ENCODE measurements at regions not wholly inside any gene's neighbourhood (a gene's known extent, or its start where the extent isn't known, plus 50 kb on each side); places are given as distances from the start of the nearest gene placed in this dataset.
A peak's percentile ranks its signal among the peaks of the same experiment; 100 is the strongest.
"Not testable (repeated sequence)": the region's sequence is repeated elsewhere in the genome, so short reads cannot be mapped to it uniquely, and the experiment has no call there.

DNA sequence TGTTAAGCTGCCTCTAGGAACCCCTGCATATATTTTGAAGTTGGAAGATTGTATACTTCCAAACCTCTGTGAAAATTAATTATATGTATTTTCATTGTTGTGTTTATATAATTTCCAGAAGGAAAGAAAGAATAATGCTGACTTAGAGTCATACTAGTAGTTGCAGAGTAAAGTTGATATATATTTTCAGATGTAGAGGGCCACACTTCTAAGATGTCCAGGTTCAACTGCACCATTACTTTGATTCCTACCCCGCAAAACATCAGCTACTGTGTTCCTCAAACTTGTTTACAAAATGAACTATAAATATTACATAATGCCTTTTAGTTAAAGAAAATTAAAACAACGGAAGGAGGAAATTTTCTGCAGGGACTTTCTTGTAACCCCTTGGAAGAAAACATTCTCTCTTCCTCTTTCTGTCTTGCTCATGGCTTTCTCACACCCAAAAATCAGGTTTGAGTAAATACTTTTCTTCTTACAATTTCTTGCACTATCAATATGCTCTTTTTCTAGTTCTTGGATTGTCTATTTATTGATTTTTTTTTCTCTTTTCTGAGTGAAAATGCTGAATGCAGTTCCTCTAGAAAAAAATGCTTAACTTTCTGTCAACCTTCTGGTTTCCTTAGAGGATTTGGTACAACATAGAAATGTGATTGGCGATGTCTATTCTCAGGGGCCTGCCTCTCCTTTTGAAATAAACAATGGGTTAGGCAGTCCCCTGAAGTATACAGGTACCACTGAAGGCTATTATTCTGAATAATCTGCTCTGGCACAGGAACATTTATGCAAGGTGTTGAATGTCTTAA lies 867.8 kb downstream of the TTLL7 start:
- no peak for DNase-seq (ENCODE audit: low read depth)

DNA sequence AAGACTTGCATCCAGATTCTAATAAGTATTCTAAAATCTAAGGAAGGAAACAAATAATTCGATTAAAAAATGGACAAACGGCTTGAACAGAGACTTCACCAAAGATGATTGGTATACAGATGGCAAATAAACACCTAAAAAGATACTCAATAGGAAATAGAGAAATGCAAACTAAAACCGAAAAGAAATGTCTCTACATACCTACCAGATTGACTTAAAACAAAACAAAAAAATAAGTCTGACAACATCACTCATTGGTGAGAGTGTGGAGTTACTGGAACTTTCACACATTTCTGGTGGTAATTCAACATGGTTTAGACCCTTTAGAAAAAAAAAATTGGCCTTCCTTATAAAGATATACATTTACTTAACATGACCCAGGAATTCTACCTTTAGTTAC lies 869.8 kb downstream of the TTLL7 start:
- DNase-seq (ENCODE audit: low read depth) = no peak

DNA sequence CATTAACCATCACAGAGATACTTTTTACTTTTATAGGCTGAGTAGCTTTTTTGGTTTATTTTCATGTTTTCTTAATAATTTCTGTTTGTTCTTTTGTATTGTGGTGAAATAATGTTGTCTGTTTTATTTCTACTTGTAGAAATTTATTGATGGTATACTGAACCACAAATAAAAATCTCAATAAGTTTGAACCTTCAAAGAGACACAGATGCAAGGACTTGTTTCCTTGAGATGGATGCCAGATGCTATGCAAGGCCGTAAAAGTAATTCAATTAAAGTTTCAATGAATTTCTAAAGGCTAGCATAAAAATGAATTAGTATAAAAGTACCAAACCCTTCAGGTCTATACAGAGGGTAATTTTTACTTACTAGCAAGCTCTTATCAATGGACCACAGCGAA lies 873.5 kb downstream of the TTLL7 start:
- no peak for DNase-seq (ENCODE audit: low read depth)

- DNase-seq (ENCODE audit: low read depth) = no peak
Measured at GRCh38 chr1:83123019-83123418, 875.9 kb downstream of the TTLL7 start.

- DNase-seq (ENCODE audit: low read depth) = no peak
Measured at GRCh38 chr1:83118472-83118871, 880.5 kb downstream of the TTLL7 start.

- not testable (repeated sequence) for DNase-seq (ENCODE audit: low read depth)
Measured at GRCh38 chr1:83117030-83117429, 881.9 kb downstream of the TTLL7 start.

GRCh38 chr1:83115785-83116184 lies 883.1 kb downstream of the TTLL7 start:
- no peak for DNase-seq (ENCODE audit: low read depth)

- no peak for DNase-seq (ENCODE audit: low read depth)
Measured at GRCh38 chr1:83114136-83114834, 884.6 kb downstream of the TTLL7 start.

DNA sequence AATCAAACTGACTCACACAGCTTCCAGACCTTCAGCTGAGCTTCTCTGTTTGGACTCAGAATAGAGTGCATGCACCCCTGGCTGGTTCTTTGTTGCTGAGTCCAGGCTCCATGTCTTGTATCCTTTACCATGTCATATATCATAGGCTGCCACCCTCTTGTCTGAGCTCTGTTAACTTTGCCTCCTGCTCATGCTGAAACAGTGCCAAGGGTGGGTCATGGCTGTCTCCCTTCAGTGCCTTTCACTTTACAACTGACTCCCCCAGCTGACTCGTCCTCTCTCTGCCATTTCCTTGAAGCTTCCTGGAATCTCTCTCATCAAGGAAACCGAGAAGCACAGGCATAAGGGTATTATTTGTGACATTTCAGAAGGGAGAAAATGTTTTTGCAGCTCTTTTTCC lies 885.3 kb downstream of the TTLL7 start:
- no peak for DNase-seq (ENCODE audit: low read depth)

DNA sequence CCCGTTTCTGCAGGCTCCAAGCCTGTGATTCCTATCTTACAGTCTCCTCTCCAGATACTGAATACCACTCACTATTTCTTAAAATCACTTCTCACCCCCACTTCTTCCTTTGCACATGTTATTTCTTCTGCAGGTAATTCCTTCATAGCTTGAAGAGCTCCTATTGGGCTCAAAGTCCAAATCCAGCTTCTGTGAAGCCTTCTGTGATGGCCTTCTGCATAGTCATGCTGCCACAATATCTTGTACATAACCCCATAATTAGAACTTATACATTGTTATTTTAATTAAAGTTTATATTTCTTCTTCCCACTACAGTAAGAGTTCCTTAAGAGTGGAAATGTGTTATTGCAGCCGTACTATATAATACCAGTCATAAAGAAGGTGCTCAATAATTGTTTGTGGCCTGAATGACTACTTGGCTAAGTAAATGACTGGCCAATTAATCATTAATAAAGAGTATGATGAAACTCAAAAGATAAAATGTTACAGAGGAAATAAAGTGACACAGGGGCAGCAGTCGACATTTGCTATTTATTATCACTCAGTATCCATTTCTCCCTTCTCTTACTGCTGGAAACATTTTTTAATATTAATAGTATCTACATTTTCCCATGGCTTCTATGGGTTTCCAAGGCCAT lies 886.6 kb downstream of the TTLL7 start:
- no peak for DNase-seq (ENCODE audit: low read depth)

DNA sequence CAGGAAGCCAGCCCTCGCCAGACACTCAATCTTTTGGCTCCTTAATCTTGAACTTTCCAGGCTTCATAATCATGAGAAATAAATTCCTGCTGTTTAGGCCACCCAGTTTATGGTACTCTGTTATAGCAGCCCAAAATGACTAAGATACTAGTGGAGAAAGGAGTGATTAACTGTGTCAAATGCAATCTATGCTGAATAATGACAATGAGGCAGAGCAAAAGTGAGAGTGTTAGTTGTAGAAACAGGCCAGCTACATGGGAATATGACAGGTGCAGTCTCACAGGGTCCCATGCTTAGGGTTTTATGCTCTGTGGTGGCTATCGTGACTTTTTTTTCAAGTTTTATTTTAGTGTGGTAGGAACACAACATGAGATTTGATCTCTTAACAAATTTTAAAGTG lies 888.8 kb downstream of the TTLL7 start:
- DNase-seq (ENCODE audit: low read depth) = no peak

- no peak for DNase-seq (ENCODE audit: low read depth)
Measured at GRCh38 chr1:83109692-83110091, 889.2 kb downstream of the TTLL7 start.

- no peak for DNase-seq (ENCODE audit: low read depth)
Measured at GRCh38 chr1:83104558-83104957, 894.4 kb downstream of the TTLL7 start.

- no peak for DNase-seq (ENCODE audit: low read depth)
Measured at GRCh38 chr1:83103341-83103740, 895.6 kb downstream of the TTLL7 start.

- DNase-seq (ENCODE audit: low read depth) = peak; percentile 28
Measured at GRCh38 chr1:83102630-83103071, 896.3 kb downstream of the TTLL7 start.

DNA sequence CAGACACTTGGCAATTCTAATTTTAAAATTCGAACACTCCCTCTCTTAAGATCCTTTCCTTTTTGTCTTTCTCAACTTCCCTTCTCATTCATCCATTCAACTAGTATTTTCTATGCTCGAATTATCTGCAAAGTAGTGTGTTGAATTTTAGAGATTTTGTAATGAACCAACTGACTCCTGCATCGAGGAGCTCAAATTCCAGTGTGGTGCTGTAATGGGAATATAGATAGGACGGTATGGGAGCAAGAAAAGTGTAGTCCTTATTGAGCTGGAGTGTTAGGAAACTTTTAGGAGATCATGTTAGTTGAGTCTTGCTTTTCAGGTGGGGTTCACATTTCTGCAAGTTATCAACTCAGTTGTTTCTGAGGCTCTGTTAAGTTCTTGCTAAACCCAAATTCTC lies 897.5 kb downstream of the TTLL7 start:
- no peak for DNase-seq (ENCODE audit: low read depth)

DNA sequence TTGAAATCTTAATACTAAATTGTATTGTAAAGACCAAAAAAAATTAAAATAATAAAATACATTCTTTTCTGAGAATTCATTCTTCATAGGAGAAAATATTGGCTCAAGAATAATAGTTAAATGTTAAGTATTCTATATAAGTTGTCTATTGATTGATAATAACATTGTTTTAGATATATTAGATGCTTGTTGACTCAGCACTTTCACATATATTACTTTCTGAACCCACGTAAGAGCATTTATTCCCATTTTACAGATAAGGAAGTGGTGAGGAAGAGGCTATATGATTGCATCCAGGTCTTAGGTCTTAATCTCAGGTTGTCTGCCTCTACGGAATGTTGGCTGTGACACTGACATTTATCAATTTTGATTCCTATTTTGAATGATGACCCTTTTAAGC lies 898.8 kb downstream of the TTLL7 start:
- no peak for DNase-seq (ENCODE audit: low read depth)

DNA sequence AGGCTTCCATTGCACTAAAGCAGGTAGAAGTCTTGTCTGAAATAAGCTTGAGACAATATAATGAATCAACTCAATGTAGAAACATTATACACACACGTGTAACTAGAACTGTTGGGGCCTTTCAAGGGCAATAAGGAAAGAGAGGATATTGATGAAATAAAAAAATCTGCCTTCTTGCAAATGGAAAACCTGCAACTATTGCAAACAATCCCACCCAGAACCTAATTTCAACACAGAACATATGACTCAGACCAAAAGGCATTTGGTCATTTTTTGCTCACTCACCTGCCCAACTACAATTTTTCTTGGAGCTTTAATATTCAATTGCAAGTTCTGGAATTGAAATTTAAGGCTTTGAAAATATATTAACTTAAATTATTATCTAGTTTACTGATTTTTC lies 900.1 kb downstream of the TTLL7 start:
- DNase-seq (ENCODE audit: low read depth) = no peak

GRCh38 chr1:83098131-83098530 lies 900.8 kb downstream of the TTLL7 start:
- DNase-seq (ENCODE audit: low read depth) = peak; percentile 64

DNA sequence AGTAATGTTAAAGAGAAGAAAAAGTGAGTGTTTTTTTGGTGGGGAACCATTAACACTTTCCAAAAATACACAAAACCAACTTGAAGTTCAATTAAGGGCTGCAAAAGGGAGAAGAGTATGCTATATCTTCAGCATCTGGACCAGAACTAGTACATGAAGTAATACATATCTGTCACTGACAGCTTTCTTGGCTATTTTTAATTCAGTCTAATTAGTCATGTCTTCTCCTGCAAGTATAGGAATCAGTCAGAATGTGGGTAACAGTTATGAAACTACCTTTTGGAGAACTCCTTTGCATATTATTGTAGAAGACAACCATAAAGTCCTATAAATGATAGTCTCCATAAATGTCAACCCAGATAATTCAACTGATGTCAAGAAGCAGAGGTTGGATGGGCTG lies 901.2 kb downstream of the TTLL7 start:
- no peak for DNase-seq (ENCODE audit: low read depth)

DNA sequence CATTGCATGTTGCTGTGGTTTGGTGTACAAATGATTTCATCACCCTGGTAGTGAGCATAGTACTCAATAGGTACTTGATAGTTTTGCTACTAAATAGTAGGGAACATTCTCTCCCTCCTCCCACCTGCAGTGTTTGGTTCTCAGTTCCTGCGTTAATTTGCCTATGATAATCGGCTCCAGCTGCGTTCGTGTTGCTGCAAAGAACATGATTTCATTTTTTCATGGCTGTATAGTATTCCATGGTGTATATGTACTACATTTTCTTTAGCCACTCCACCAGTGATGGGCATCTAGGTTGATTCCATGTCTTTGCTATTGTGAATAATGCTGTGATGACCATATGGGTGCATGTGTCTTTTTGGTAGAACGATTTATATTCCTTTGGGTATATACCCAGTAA lies 903.4 kb downstream of the TTLL7 start:
- no peak for DNase-seq (ENCODE audit: low read depth)

DNA sequence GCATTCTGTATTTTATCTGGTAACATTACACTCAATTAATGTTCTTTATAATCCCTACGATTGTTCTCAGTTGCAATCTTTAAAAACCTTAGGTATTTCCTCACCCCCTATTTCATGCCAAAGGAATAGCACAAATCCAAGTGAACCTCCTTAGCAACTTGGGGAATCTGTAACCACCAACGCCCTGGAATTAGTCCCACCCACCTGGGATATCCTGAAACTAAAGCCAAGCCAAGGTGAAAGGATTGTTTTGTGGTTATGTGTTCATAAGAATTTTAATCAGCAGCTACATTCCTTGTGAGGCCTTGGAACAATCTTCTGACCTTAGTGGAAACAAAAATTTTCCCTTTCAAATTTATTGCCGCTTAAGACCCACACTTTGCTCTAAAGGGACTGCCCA lies 908.7 kb downstream of the TTLL7 start:
- no peak for DNase-seq (ENCODE audit: low read depth)

- no peak for DNase-seq (ENCODE audit: low read depth)
Measured at GRCh38 chr1:83087851-83088250, 911.1 kb downstream of the TTLL7 start.

All from GM04504 (cell line).